ENCODE measurements at regions not wholly inside any gene's neighbourhood (a gene's known extent, or its start where the extent isn't known, plus 50 kb on each side); places are given as distances from the start of the nearest gene placed in this dataset.

DNA sequence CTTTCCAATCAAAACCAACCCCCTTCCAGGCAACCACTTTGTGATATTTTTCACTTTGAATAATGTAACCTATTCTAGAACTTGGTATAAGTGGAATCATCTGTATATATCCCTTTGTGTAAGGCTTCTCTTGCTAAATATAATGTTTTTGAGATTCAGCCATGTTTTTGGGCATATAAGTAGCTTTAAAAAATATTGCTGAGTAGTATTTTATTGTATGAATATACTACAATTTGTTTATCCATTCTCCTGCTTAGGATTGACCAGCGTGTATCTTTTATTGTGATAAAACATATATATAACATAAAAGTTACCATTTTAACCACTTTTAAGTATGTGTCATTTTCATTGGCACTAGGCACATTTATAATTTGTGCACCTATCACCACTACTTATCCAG, 79.8 kb upstream of the GPR139 start:
- Histone ChIP-seq H3K27ac (ENCODE audit: low read depth, low read length) (no peak overlapping the region), H3K27me3 (ENCODE audit: control insufficient read depth, insufficient read depth, low read length) (no peaks in the 10 kb centered on the region), H3K4me3 (ENCODE audit: low read depth, low read length) (no peak overlapping the region), H3K9me3 (ENCODE audit: control insufficient read depth, insufficient read depth, low read length) (peaks cover 33% of the 10 kb centered on the region)
- ChIA-PET CTCF (no interaction called here), POLR2A (no interaction called here)
- DNase-seq (ENCODE audit: low read depth, low spot score) = no peak
- TF ChIP-seq, protein P1, sequence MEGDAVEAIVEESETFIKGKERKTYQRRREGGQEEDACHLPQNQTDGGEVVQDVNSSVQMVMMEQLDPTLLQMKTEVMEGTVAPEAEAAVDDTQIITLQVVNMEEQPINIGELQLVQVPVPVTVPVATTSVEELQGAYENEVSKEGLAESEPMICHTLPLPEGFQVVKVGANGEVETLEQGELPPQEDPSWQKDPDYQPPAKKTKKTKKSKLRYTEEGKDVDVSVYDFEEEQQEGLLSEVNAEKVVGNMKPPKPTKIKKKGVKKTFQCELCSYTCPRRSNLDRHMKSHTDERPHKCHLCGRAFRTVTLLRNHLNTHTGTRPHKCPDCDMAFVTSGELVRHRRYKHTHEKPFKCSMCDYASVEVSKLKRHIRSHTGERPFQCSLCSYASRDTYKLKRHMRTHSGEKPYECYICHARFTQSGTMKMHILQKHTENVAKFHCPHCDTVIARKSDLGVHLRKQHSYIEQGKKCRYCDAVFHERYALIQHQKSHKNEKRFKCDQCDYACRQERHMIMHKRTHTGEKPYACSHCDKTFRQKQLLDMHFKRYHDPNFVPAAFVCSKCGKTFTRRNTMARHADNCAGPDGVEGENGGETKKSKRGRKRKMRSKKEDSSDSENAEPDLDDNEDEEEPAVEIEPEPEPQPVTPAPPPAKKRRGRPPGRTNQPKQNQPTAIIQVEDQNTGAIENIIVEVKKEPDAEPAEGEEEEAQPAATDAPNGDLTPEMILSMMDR (IDR thresholded peaks at IDR 0.05; ENCODE audit: low read depth, low read length) = no peak

DNA sequence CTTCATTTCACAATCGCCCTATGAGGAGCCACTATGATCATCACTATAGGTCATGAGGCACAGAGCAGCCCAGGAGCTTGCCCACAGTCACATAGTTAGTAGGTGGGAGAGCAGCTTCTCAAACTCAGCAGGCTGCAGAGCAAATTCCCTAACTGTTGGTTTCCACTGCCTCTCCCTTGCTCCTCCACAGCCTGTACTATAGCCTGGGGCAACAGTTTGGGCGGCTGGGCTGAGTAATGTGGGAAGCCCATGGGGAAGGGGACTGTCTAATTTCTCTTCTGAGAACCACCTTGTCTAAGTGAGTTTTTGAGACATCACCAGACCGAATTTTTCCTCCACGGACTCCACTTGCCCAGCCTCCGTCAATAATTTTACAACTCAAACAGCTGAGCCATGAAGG, 73.4 kb upstream of the GPR139 start:
- H3K9me3 ChIP-seq (ENCODE audit: control insufficient read depth, insufficient read depth, low read length) = peaks cover 24% of the 10 kb centered on the region
- POLR2A ChIA-PET = no interaction called here
- no peak overlapping the region for H3K4me3 ChIP-seq (ENCODE audit: low read depth, low read length)
- no peak for DNase-seq (ENCODE audit: low read depth, low spot score)
- H3K27ac ChIP-seq (ENCODE audit: low read depth, low read length) = no peak overlapping the region
- CTCF ChIA-PET = no interaction called here
- TF ChIP-seq, protein P1 (IDR thresholded peaks at IDR 0.05; ENCODE audit: low read depth, low read length) = no peak
- H3K27me3 ChIP-seq (ENCODE audit: control insufficient read depth, insufficient read depth, low read length) = no peaks in the 10 kb centered on the region

DNA sequence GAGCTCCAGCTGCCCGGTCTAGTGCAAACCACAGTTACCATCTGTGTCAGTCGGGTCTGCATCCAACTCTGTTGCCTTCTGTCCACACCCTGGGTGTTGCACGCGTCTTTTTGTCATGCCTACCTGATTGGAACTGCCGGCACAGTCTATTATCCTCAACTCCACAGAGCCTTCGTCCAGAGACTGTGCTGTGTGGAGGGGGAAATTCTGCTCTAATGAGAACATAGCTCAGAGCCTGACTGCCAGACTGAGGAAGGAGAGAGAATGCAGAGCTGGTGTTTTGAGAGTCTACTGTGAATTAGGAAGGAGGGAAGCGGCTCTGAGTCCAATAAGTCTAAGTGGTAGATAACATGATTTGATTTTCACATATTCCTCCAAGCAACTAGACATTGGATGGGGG, 68.3 kb upstream of the GPR139 start:
- TF ChIP-seq, protein P1 (IDR thresholded peaks at IDR 0.05; ENCODE audit: low read depth, low read length) = no peak
- peaks cover 20% of the 10 kb centered on the region for H3K9me3 ChIP-seq (ENCODE audit: control insufficient read depth, insufficient read depth, low read length)
- no peak overlapping the region for H3K27ac ChIP-seq (ENCODE audit: low read depth, low read length)
- CTCF ChIA-PET = no interaction called here
- H3K4me3 ChIP-seq (ENCODE audit: low read depth, low read length) = no peak overlapping the region
- no peak for DNase-seq (ENCODE audit: low read depth, low spot score)
- H3K27me3 ChIP-seq (ENCODE audit: control insufficient read depth, insufficient read depth, low read length) = no peaks in the 10 kb centered on the region
- POLR2A ChIA-PET = no interaction called here

DNA sequence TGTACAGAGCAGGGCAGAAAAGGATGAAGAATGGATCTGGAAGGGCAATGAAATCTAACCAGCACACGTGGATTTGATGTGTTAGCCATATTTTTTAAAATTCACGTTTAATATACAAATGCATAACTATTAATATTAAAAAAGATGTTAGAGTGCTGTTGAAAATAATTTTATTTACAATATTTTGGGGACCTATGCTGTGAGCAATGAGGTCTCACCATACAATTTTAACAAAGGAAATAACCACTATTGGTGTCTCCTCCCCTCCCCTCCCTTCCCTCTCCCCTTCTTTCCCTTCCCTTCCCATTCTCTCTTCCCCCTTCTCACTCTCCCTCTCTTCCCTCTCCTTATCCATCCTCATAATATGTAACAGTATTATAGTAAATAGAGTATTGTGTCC, 64.2 kb upstream of the GPR139 start:
- H3K27ac ChIP-seq (ENCODE audit: low read depth, low read length) = no peak overlapping the region
- no peak for DNase-seq (ENCODE audit: low read depth, low spot score)
- TF ChIP-seq, protein P1 (IDR thresholded peaks at IDR 0.05; ENCODE audit: low read depth, low read length) = no peak
- ChIA-PET POLR2A (no interaction called here), CTCF (no interaction called here)
- H3K4me3 ChIP-seq (ENCODE audit: low read depth, low read length) = no peak overlapping the region
- H3K9me3 ChIP-seq (ENCODE audit: control insufficient read depth, insufficient read depth, low read length) = peaks cover 17% of the 10 kb centered on the region; the same call in 1 of the 2 replicates
- no peaks in the 10 kb centered on the region for H3K27me3 ChIP-seq (ENCODE audit: control insufficient read depth, insufficient read depth, low read length)

DNA sequence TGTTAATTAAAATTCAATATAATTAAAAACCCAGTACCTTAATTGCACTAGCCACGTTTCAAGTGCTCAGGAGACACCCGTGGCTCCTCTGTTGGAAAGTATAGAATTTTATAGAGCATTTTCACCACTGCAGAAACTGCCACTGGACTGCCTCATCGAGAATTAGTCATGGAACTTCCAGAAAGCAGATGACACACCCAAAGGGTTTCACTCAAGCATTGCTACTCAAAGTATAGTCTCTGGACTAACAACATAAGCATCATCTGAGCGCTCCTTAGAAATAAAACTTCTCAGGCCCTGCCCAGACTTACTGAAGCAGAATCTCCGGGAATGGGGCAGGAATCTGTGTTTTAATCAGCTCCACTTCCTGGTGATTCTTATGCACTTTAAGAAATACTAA, 63.5 kb upstream of the GPR139 start:
- POLR2A ChIA-PET = no interaction called here
- no peaks in the 10 kb centered on the region for H3K27me3 ChIP-seq (ENCODE audit: control insufficient read depth, insufficient read depth, low read length)
- DNase-seq (ENCODE audit: low read depth, low spot score) = no peak
- CTCF ChIA-PET = no interaction called here
- TF ChIP-seq, protein P1 (IDR thresholded peaks at IDR 0.05; ENCODE audit: low read depth, low read length) = no peak
- peaks cover 14% of the 10 kb centered on the region; the same call in 1 of the 2 replicates for H3K9me3 ChIP-seq (ENCODE audit: control insufficient read depth, insufficient read depth, low read length)
- H3K27ac ChIP-seq (ENCODE audit: low read depth, low read length) = no peak overlapping the region
- no peak overlapping the region for H3K4me3 ChIP-seq (ENCODE audit: low read depth, low read length)

Data from AG04450 (cell line).